ENCODE measurements at regions not wholly inside any gene's neighbourhood (a gene's known extent, or its start where the extent isn't known, plus 50 kb on each side); places are given as distances from the start of the nearest gene placed in this dataset.

DNA sequence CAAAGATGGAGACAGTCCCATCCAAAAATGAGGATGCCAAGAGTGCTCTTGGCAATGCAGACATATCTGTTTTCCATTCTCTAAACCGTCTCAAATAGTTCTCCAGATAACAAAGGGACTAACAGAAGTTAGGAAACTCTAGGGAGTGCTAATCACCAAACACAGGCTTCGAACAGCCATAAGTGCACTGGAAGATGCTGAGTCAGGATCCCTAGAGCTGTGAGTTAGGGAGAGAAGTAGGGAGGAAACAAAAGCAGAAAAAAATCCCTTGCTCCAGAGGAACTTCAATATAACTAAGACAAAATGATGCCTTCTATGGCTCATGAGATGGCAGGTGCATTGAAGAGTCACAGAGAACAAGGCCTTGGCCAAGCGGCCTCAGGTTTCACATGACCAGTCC lies 251.0 kb upstream of the PPARGC1A start:
- TF ChIP-seq POLR2A (IDR thresholded peaks at IDR 0.05; ENCODE audit: low read depth, low read length) (no peak), EZH2 (IDR thresholded peaks at IDR 0.05; ENCODE audit: borderline replicate concordance, low read depth, low read length, severe bottlenecking) (no peak), GATA2 (IDR thresholded peaks at IDR 0.05; ENCODE audit: insufficient read depth, insufficient read length, low read depth, low read length) (no peak), FOS (IDR thresholded peaks at IDR 0.05; ENCODE audit: borderline replicate concordance, insufficient read depth, low read length) (no peak), POLR2AphosphoS5 (IDR thresholded peaks at IDR 0.05; ENCODE audit: insufficient read depth, low read depth, low read length) (no peak), MYC (IDR thresholded peaks at IDR 0.05; ENCODE audit: low read depth, low read length) (no peak), JUN (IDR thresholded peaks at IDR 0.05; ENCODE audit: borderline replicate concordance, insufficient read depth, insufficient read length, low read depth) (no peak)
- TF ChIP-seq, protein P1, sequence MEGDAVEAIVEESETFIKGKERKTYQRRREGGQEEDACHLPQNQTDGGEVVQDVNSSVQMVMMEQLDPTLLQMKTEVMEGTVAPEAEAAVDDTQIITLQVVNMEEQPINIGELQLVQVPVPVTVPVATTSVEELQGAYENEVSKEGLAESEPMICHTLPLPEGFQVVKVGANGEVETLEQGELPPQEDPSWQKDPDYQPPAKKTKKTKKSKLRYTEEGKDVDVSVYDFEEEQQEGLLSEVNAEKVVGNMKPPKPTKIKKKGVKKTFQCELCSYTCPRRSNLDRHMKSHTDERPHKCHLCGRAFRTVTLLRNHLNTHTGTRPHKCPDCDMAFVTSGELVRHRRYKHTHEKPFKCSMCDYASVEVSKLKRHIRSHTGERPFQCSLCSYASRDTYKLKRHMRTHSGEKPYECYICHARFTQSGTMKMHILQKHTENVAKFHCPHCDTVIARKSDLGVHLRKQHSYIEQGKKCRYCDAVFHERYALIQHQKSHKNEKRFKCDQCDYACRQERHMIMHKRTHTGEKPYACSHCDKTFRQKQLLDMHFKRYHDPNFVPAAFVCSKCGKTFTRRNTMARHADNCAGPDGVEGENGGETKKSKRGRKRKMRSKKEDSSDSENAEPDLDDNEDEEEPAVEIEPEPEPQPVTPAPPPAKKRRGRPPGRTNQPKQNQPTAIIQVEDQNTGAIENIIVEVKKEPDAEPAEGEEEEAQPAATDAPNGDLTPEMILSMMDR (IDR thresholded peaks at IDR 0.05; ENCODE audit: extremely low read depth in 1 of 2, insufficient read depth in 1 of 2, low read depth in 1 of 2, low read length in 2 of 2) = no peak
- TF ChIP-seq, protein P2, sequence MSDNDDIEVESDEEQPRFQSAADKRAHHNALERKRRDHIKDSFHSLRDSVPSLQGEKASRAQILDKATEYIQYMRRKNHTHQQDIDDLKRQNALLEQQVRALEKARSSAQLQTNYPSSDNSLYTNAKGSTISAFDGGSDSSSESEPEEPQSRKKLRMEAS (IDR thresholded peaks at IDR 0.05; ENCODE audit: insufficient read depth, insufficient read length) = no peak

All from endothelial cell of umbilical vein (primary cell).